ENCODE measurements at regions not wholly inside any gene's neighbourhood (a gene's known extent, or its start where the extent isn't known, plus 50 kb on each side); places are given as distances from the start of the nearest gene placed in this dataset.

- TF ChIP-seq EZH2phosphoT487 (IDR thresholded peaks at IDR 0.05; ENCODE audit: insufficient read depth, low read depth) (no peak), EZH2 (IDR thresholded peaks at IDR 0.05; ENCODE audit: insufficient read depth, poor library complexity, severe bottlenecking) (no peak)
These were observed 118.1 kb downstream of the ARL4A start for GRCh38 chr7:12805518-12805928.

Measured in GM23248 (cell line).